Mesenchymal stem cell (in vitro differentiated cells and primary cell): ENCODE measurements at regions not wholly inside any gene's neighbourhood (a gene's known extent, or its start where the extent isn't known, plus 50 kb on each side); places are given as distances from the start of the nearest gene placed in this dataset.

Source experiments
- DNase-seq: peaks from one replicate; pipeline ENCODE4 v3.0.0-alpha.2; 2013
- H2AFZ ChIP-seq: one replicate; pipeline ENCODE4 v1.6.1; 2013; ENCODE audit warnings: low read depth, mild to moderate bottlenecking, control low read depth, inconsistent platforms, low read length, moderate library complexity
- H2AK5ac ChIP-seq: 2 replicates; pipeline ENCODE4 v1.6.1; 2013; ENCODE audit warnings: low read length, moderate library complexity, mild to moderate bottlenecking, inconsistent platforms; ENCODE audit not compliant: severe bottlenecking
- H2BK120ac ChIP-seq: one replicate; pipeline ENCODE4 v1.6.1; 2013; ENCODE audit warnings: low read depth, mild to moderate bottlenecking, inconsistent platforms, low read length, moderate library complexity
- H2BK12ac ChIP-seq, 2 experiments: one replicate each; pipeline ENCODE4 v1.6.1; 2013; ENCODE audit warnings: inconsistent platforms in 2 of 2, low read length in 2 of 2, mild to moderate bottlenecking in 2 of 2, moderate library complexity in 2 of 2, control low read depth in 1 of 2
- H2BK15ac ChIP-seq: one replicate; pipeline ENCODE4 v1.6.1; 2013; ENCODE audit warnings: mild to moderate bottlenecking, low read depth, inconsistent platforms; ENCODE audit not compliant: poor library complexity, severe bottlenecking
- H2BK5ac ChIP-seq: 2 replicates; pipeline ENCODE4 v1.6.1; 2013; ENCODE audit warnings: low read depth, mild to moderate bottlenecking, low read length, control low read depth, inconsistent platforms; ENCODE audit not compliant: poor library complexity, severe bottlenecking
- H3K14ac ChIP-seq, 2 experiments: one replicate each; pipeline ENCODE4 v1.6.1; 2013; ENCODE audit warnings: inconsistent platforms in 2 of 2, low read length in 2 of 2, control low read depth in 1 of 2, mild to moderate bottlenecking in 1 of 2, moderate library complexity in 1 of 2
- H3K18ac ChIP-seq, 2 experiments: one replicate each; pipeline ENCODE4 v1.6.1; 2013; ENCODE audit warnings: inconsistent platforms in 2 of 2, low read length in 2 of 2, control low read depth in 1 of 2, low read depth in 1 of 2, mild to moderate bottlenecking in 1 of 2
- H3K23ac ChIP-seq, 2 experiments: one replicate each; pipeline ENCODE4 v1.6.1; 2013; ENCODE audit warnings: inconsistent platforms in 2 of 2, low read length in 2 of 2, mild to moderate bottlenecking in 2 of 2, moderate library complexity in 2 of 2, control low read depth in 1 of 2
- H3K27ac ChIP-seq: 2 replicates; pipeline ENCODE4 v1.5.1; 2013; ENCODE audit warnings: mild to moderate bottlenecking, moderate library complexity, low read length, control low read depth, inconsistent platforms; ENCODE audit not compliant: poor library complexity, severe bottlenecking
- H3K27me3 ChIP-seq, 2 experiments: 2 replicates each; pipeline versions ENCODE4 v1.6.1 to v1.7.0; 2013; ENCODE audit warnings: low read length in 2 of 2, mild to moderate bottlenecking in 2 of 2, moderate library complexity in 2 of 2, control low read depth in 1 of 2, inconsistent platforms in 1 of 2; ENCODE audit not compliant: control insufficient read depth in 1 of 2, insufficient read depth in 1 of 2
- H3K36me3 ChIP-seq, 2 experiments: 2 replicates each; pipeline versions ENCODE4 v1.6.1 to v1.7.0; 2013; ENCODE audit warnings: low read length in 2 of 2, control low read depth in 1 of 2, inconsistent platforms in 1 of 2, low read depth in 1 of 2, mild to moderate bottlenecking in 1 of 2; ENCODE audit not compliant: insufficient read depth in 2 of 2, control insufficient read depth in 1 of 2
- H3K4ac ChIP-seq, 2 experiments: one replicate each; pipeline ENCODE4 v1.6.1; 2013; ENCODE audit warnings: inconsistent platforms in 2 of 2, low read length in 2 of 2, mild to moderate bottlenecking in 2 of 2, moderate library complexity in 2 of 2, control low read depth in 1 of 2, low read depth in 1 of 2
- H3K4me1 ChIP-seq: 2 replicates; pipeline ENCODE4 v1.6.1; 2013; ENCODE audit warnings: low read depth, low read length, control low read depth; ENCODE audit not compliant: control insufficient read depth, insufficient read depth
- H3K4me2 ChIP-seq: 2 replicates; pipeline ENCODE4 v1.6.1; 2013; ENCODE audit warnings: low read length, mild to moderate bottlenecking, inconsistent platforms; ENCODE audit not compliant: poor library complexity, severe bottlenecking
- H3K4me3 ChIP-seq, 2 experiments: 2 replicates each; pipeline versions ENCODE4 v1.5.1 to v1.7.0; 2013; ENCODE audit warnings: low read length in 2 of 2, mild to moderate bottlenecking in 2 of 2, control low read depth in 1 of 2, low read depth in 1 of 2; ENCODE audit not compliant: insufficient read depth in 1 of 2
- H3K79me1 ChIP-seq: replicated peaks from 2 replicates; pipeline ENCODE4 v1.6.1; 2013; ENCODE audit warnings: mild to moderate bottlenecking, control low read depth, low read length, inconsistent platforms; ENCODE audit not compliant: poor library complexity, severe bottlenecking
- H3K9ac ChIP-seq: 2 replicates; pipeline ENCODE4 v1.7.0; 2013; ENCODE audit warnings: mild to moderate bottlenecking, low read length, moderate library complexity
- H3K9me3 ChIP-seq: 2 replicates; pipeline ENCODE4 v1.7.0; 2013; ENCODE audit warnings: mild to moderate bottlenecking, low read length; ENCODE audit not compliant: control insufficient read depth
- H4K8ac ChIP-seq: one replicate; pipeline ENCODE4 v1.6.1; 2013; ENCODE audit warnings: inconsistent platforms, mild to moderate bottlenecking, low read length, moderate library complexity
- H4K91ac ChIP-seq: one replicate; pipeline ENCODE4 v1.6.1; 2013; ENCODE audit warnings: mild to moderate bottlenecking, low read length, inconsistent platforms
- WGBS: methylation state at CpG from one replicate; pipeline ENCODE4 v1.1.7; 2013; ENCODE audit warnings: mixed read lengths; 5-methylcytosine and 5-hydroxymethylcytosine counted together

DNA sequence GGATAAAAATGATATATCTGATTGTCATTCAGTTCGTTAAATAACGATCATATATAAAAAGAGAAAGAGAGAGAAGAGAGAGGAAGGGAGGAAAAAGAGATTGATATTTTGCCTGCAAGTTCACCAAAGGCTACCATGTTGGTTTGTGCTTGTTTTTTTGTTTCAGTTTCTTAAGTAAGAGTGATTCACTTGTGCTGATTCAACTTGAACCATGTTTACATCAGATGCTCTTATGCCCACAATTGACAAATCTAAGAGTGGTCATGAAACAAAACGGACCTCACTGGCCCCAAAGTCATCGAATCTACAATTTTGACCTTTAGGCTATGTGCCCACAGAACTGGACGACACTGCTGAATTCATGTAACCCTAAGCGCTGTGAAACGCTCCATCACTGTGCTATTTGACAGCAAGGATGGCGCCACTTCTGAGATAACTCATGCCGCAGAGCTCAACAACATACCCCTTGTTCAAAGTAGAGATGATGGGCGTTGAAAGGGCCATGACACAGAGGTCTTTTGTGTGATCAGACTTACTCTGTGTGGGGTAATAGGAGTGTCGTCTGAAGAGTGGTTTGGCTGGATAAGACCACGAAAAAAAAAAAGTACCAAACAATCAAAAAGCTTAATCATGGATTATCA lies 481.4 kb downstream of the SETD4 start:
- peak overlapping the region; percentile 48 for H3K9ac ChIP-seq
- H2BK5ac ChIP-seq, result no peak overlapping the region
- H3K27ac ChIP-seq, result no peak overlapping the region
- no peaks in the 10 kb centered on the region for H3K36me3 ChIP-seq
- no peak overlapping the region for H2BK120ac ChIP-seq
- no peaks in the 10 kb centered on the region for H3K79me1 ChIP-seq
- H3K4me3 ChIP-seq, result no peak overlapping the region
- WGBS, result 91% methylated on average over 9 of the region's 12 CpGs
- no peak overlapping the region for H2BK12ac ChIP-seq
- H2AFZ ChIP-seq, result no peak overlapping the region
- no peak overlapping the region for H3K14ac ChIP-seq
- no peak overlapping the region for H4K91ac ChIP-seq
- no peak overlapping the region for H3K4ac ChIP-seq
- no peak overlapping the region for H3K23ac ChIP-seq
- peaks cover 5% of the 10 kb centered on the region for H3K4me1 ChIP-seq
- H2AK5ac ChIP-seq, result no peak overlapping the region
- no peak overlapping the region for H4K8ac ChIP-seq
- no peaks in the 10 kb centered on the region for H3K9me3 ChIP-seq
- H3K4me2 ChIP-seq, result no peak overlapping the region
- H3K18ac ChIP-seq, result no peak overlapping the region
- H2BK15ac ChIP-seq, result no peak overlapping the region
- peak; percentile 50 for DNase-seq
- H3K27me3 ChIP-seq, result no peaks in the 10 kb centered on the region

DNA sequence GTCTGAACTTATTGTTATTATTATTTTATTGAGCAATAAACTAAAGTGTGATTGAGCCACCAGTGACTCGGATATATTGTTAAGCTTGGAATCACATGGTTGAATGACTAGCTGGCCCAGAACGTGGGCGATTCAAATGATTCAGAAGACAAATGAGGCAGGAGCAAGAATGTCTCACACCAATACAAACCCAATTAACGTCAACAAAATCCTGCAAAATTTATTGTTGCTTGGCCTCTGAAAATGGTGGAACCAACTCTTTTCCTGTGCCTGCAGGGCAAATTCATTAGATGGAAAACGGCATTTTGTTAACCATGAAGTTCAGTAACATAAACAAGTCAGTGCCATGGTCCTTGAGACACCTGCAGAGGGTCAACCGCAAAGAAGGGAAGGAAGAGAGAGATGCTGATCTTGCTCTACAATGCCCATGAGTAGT lies 482.0 kb downstream of the SETD4 start:
- DNase-seq, result peak; percentile 75
- Histone ChIP-seq H3K9ac (peak overlapping the region; percentile 55), H3K27me3 (no peaks in the 10 kb centered on the region), H4K91ac (no peak overlapping the region), H3K4me1 (peaks cover 5% of the 10 kb centered on the region), H2BK12ac (no peak overlapping the region), H3K36me3 (no peaks in the 10 kb centered on the region), H2BK120ac (no peak overlapping the region), H2BK15ac (no peak overlapping the region), H4K8ac (no peak overlapping the region), H2AK5ac (no peak overlapping the region), H3K18ac (no peak overlapping the region), H3K14ac (no peak overlapping the region), H3K27ac (no peak overlapping the region), H3K23ac (no peak overlapping the region), H3K4ac (no peak overlapping the region), H3K4me2 (no peak overlapping the region), H3K4me3 (no peak overlapping the region), H3K9me3 (no peaks in the 10 kb centered on the region), H3K79me1 (no peaks in the 10 kb centered on the region), H2BK5ac (no peak overlapping the region), H2AFZ (no peak overlapping the region)
- WGBS, result 51% methylated on average over 6 of the region's 6 CpGs

GRCh38 chr21:35575280-35575915 lies 484.9 kb downstream of the SETD4 start:
- Histone ChIP-seq H3K14ac (peak overlapping the region in 1 of 2 experiments; percentile 66), H3K27me3 (no peaks in the 10 kb centered on the region), H3K18ac (peak overlapping the region in 1 of 2 experiments; percentile 59), H3K4me1 (peaks cover 5% of the 10 kb centered on the region), H3K23ac (no peak overlapping the region), H2BK15ac (peak overlapping the region; percentile 16), H2BK5ac (no peak overlapping the region), H2BK12ac (peak overlapping the region; percentile 49 to 68), H3K27ac (no peak overlapping the region), H3K9me3 (no peaks in the 10 kb centered on the region), H3K4ac (peak overlapping the region; percentile 69 to 70), H4K91ac (peak overlapping the region; percentile 34), H3K36me3 (no peaks in the 10 kb centered on the region), H2AK5ac (no peak overlapping the region), H3K4me3 (no peak overlapping the region), H3K9ac (no peak overlapping the region), H4K8ac (no peak overlapping the region), H2AFZ (no peak overlapping the region), H3K4me2 (no peak overlapping the region), H3K79me1 (no peaks in the 10 kb centered on the region), H2BK120ac (no peak overlapping the region)
- peak; percentile 81 for DNase-seq
- 71% methylated on average over 3 of the region's 3 CpGs for WGBS

DNA sequence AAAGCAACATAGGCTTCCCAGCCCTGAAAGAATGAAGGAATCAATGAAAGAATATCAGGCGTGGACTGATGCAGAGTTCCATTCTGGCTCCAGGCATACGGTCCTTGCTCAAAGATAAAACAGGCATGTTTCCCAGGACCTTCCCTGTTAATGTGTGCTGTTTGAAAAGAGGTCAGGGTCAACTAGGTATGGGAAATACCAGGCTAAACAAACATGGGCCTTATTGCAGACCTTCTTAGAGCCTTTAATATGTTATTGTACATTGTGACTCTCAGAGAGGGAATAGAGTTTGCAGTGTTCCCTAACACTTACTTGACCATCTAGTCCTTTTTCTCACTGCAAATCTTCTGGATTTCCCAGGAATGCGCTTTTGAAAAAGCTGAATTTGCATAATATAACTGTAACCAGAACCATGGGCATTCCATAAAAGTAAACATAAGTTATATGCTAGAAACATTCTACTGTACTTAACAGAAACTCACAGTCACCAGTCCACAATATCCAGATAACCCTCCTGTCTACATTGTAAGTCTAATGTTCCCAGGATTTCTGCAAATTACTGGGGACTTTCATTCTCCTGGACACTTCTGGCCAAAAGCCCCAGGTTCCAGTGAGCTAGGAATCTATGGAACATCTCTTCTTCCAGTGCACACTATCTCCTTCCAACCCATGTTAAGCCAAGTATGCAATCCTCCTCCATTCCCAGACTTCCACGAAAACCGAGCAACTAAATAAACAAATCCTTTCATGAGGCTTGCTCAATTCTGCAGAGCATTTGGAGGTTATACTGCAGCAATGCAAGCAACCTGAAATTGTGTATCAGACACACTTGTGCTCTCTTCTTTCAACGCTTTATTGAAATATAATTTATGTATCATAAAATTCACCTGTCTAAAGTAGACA lies 486.6 kb downstream of the SETD4 start:
- H3K18ac ChIP-seq, result peak overlapping the region in 1 of 2 experiments; percentile 80
- WGBS, result 68% methylated on average over 5 of the region's 6 CpGs
- peak overlapping the region in 1 of 2 experiments; percentile 69 for H2BK12ac ChIP-seq
- no peaks in the 10 kb centered on the region for H3K36me3 ChIP-seq
- no peak overlapping the region for H3K27ac ChIP-seq
- peaks cover 5% of the 10 kb centered on the region for H3K4me1 ChIP-seq
- H3K9ac ChIP-seq, result no peak overlapping the region
- no peak overlapping the region for H2BK5ac ChIP-seq
- peak overlapping the region; percentile 43 for H2BK120ac ChIP-seq
- H3K14ac ChIP-seq, result no peak overlapping the region
- H3K79me1 ChIP-seq, result no peaks in the 10 kb centered on the region
- no peak overlapping the region for H3K4me2 ChIP-seq
- H3K4ac ChIP-seq, result no peak overlapping the region
- H3K9me3 ChIP-seq, result no peaks in the 10 kb centered on the region
- DNase-seq, result peak; percentile 74
- no peak overlapping the region for H2AFZ ChIP-seq
- H2AK5ac ChIP-seq, result no peak overlapping the region
- no peak overlapping the region for H3K4me3 ChIP-seq
- no peak overlapping the region for H2BK15ac ChIP-seq
- H4K91ac ChIP-seq, result no peak overlapping the region
- no peak overlapping the region for H4K8ac ChIP-seq
- H3K27me3 ChIP-seq, result no peaks in the 10 kb centered on the region
- H3K23ac ChIP-seq, result no peak overlapping the region
